ENCODE measurements at regions not wholly inside any gene's neighbourhood (a gene's known extent, or its start where the extent isn't known, plus 50 kb on each side); places are given as distances from the start of the nearest gene placed in this dataset.
"Not testable (repeated sequence)": the region's sequence is repeated elsewhere in the genome, so short reads cannot be mapped to it uniquely, and the experiment has no call there.

GRCh38 chr3:86519819-86520218, 471.1 kb downstream of the VGLL3 start:
- DNase-seq (no peak), ATAC-seq (no peak)
- Mint-ChIP-seq H3K27ac (no peak overlapping the region), H3K36me3 (no peaks in the 10 kb centered on the region), H3K4me1 (no peaks in the 10 kb centered on the region), H3K27me3 (no peaks in the 10 kb centered on the region), H3K4me3 (no peak overlapping the region), H3K9me3 (ENCODE audit: low read depth) (no peaks in the 10 kb centered on the region)
- CTCF ChIA-PET: no interaction called here

- ATAC-seq (no peak), DNase-seq (no peak)
- H3K4me3 Mint-ChIP-seq: no peak overlapping the region
- H3K36me3 Mint-ChIP-seq: no peaks in the 10 kb centered on the region
- no peak overlapping the region for H3K27ac Mint-ChIP-seq
- no peaks in the 10 kb centered on the region for H3K4me1 Mint-ChIP-seq
- peaks cover 12% of the 10 kb centered on the region for H3K9me3 Mint-ChIP-seq (ENCODE audit: low read depth)
- H3K27me3 Mint-ChIP-seq: no peaks in the 10 kb centered on the region
- CTCF ChIA-PET: no interaction called here
These were observed 509.3 kb downstream of the VGLL3 start for GRCh38 chr3:86481636-86482035.

- Mint-ChIP-seq H3K4me1 (no peaks in the 10 kb centered on the region), H3K4me3 (no peak overlapping the region), H3K27ac (no peak overlapping the region), H3K36me3 (no peaks in the 10 kb centered on the region), H3K27me3 (no peaks in the 10 kb centered on the region), H3K9me3 (ENCODE audit: low read depth) (peaks cover 12% of the 10 kb centered on the region)
- ATAC-seq (no peak), DNase-seq (no peak)
- CTCF ChIA-PET: no interaction called here
These were observed 509.9 kb downstream of the VGLL3 start for GRCh38 chr3:86481031-86481430.

GRCh38 chr3:86464180-86464579, 526.8 kb downstream of the VGLL3 start:
- Mint-ChIP-seq H3K36me3 (no peaks in the 10 kb centered on the region), H3K4me1 (no peaks in the 10 kb centered on the region), H3K27ac (no peak overlapping the region), H3K27me3 (no peaks in the 10 kb centered on the region), H3K4me3 (no peak overlapping the region), H3K9me3 (ENCODE audit: low read depth) (peaks cover 2% of the 10 kb centered on the region)
- ATAC-seq (no peak), DNase-seq (no peak)
- CTCF ChIA-PET: no interaction called here

- Mint-ChIP-seq H3K4me1 (no peaks in the 10 kb centered on the region), H3K4me3 (no peak overlapping the region), H3K9me3 (ENCODE audit: low read depth) (peaks cover 5% of the 10 kb centered on the region), H3K27ac (no peak overlapping the region), H3K36me3 (no peaks in the 10 kb centered on the region), H3K27me3 (no peaks in the 10 kb centered on the region)
- CTCF ChIA-PET: no interaction called here
- DNase-seq (no peak), ATAC-seq (no peak)
These were observed 539.2 kb downstream of the VGLL3 start for GRCh38 chr3:86451749-86452148.

GRCh38 chr3:86438544-86438943, 552.4 kb downstream of the VGLL3 start:
- no peak overlapping the region for H3K4me3 Mint-ChIP-seq
- DNase-seq (no peak), ATAC-seq (no peak)
- no peaks in the 10 kb centered on the region for H3K27me3 Mint-ChIP-seq
- CTCF ChIA-PET: no interaction called here
- H3K4me1 Mint-ChIP-seq: no peaks in the 10 kb centered on the region
- H3K36me3 Mint-ChIP-seq: no peaks in the 10 kb centered on the region
- no peak overlapping the region for H3K27ac Mint-ChIP-seq
- H3K9me3 Mint-ChIP-seq (ENCODE audit: low read depth): peaks cover 2% of the 10 kb centered on the region

GRCh38 chr3:86427343-86427742, 563.6 kb downstream of the VGLL3 start:
- no peaks in the 10 kb centered on the region for H3K27me3 Mint-ChIP-seq
- H3K4me1 Mint-ChIP-seq: no peaks in the 10 kb centered on the region
- no peak overlapping the region for H3K4me3 Mint-ChIP-seq
- DNase-seq (no peak), ATAC-seq (no peak)
- CTCF ChIA-PET: no interaction called here
- peaks cover 5% of the 10 kb centered on the region for H3K9me3 Mint-ChIP-seq (ENCODE audit: low read depth)
- H3K27ac Mint-ChIP-seq: no peak overlapping the region
- H3K36me3 Mint-ChIP-seq: no peaks in the 10 kb centered on the region

- H3K4me1 Mint-ChIP-seq: no peaks in the 10 kb centered on the region
- H3K4me3 Mint-ChIP-seq: no peak overlapping the region
- no peak for ATAC-seq
- H3K27ac Mint-ChIP-seq: no peak overlapping the region
- H3K36me3 Mint-ChIP-seq: no peaks in the 10 kb centered on the region
- no peak for DNase-seq
- no peaks in the 10 kb centered on the region for H3K27me3 Mint-ChIP-seq
- CTCF ChIA-PET: no interaction called here
- H3K9me3 Mint-ChIP-seq (ENCODE audit: low read depth): peaks cover 3% of the 10 kb centered on the region
These were observed 569.8 kb downstream of the VGLL3 start for GRCh38 chr3:86420990-86421739.

- Mint-ChIP-seq H3K27me3 (no peaks in the 10 kb centered on the region), H3K27ac (no peak overlapping the region), H3K4me3 (no peak overlapping the region), H3K36me3 (no peaks in the 10 kb centered on the region), H3K4me1 (no peaks in the 10 kb centered on the region), H3K9me3 (ENCODE audit: low read depth) (no peaks in the 10 kb centered on the region)
- ATAC-seq (no peak), DNase-seq (no peak)
- CTCF ChIA-PET: no interaction called here
These were observed 572.1 kb downstream of the VGLL3 start for GRCh38 chr3:86418861-86419260.

- Mint-ChIP-seq H3K36me3 (no peaks in the 10 kb centered on the region), H3K4me1 (no peaks in the 10 kb centered on the region), H3K27me3 (no peaks in the 10 kb centered on the region), H3K9me3 (ENCODE audit: low read depth) (no peaks in the 10 kb centered on the region), H3K4me3 (no peak overlapping the region), H3K27ac (no peak overlapping the region)
- no peak for DNase-seq
- CTCF ChIA-PET: no interaction called here
- no peak for ATAC-seq
These were observed 574.6 kb downstream of the VGLL3 start for GRCh38 chr3:86416334-86416733.

GRCh38 chr3:86413645-86414044, 577.3 kb downstream of the VGLL3 start:
- CTCF ChIA-PET: no interaction called here
- peaks cover 2% of the 10 kb centered on the region for H3K9me3 Mint-ChIP-seq (ENCODE audit: low read depth)
- H3K27me3 Mint-ChIP-seq: no peaks in the 10 kb centered on the region
- no peak overlapping the region for H3K4me3 Mint-ChIP-seq
- no peaks in the 10 kb centered on the region for H3K36me3 Mint-ChIP-seq
- DNase-seq (no peak), ATAC-seq (no peak)
- H3K4me1 Mint-ChIP-seq: no peaks in the 10 kb centered on the region
- no peak overlapping the region for H3K27ac Mint-ChIP-seq

GRCh38 chr3:86410587-86410986, 580.4 kb downstream of the VGLL3 start:
- H3K9me3 Mint-ChIP-seq (ENCODE audit: low read depth): peaks cover 2% of the 10 kb centered on the region
- ATAC-seq (no peak), DNase-seq (no peak)
- CTCF ChIA-PET: no interaction called here
- H3K4me3 Mint-ChIP-seq: no peak overlapping the region
- no peaks in the 10 kb centered on the region for H3K4me1 Mint-ChIP-seq
- H3K27me3 Mint-ChIP-seq: no peaks in the 10 kb centered on the region
- H3K27ac Mint-ChIP-seq: no peak overlapping the region
- no peaks in the 10 kb centered on the region for H3K36me3 Mint-ChIP-seq

GRCh38 chr3:86389759-86390158, 601.2 kb downstream of the VGLL3 start:
- H3K27me3 Mint-ChIP-seq; H3K36me3 Mint-ChIP-seq; DNase-seq; H3K4me1 Mint-ChIP-seq; H3K27ac Mint-ChIP-seq; CTCF ChIA-PET; H3K9me3 Mint-ChIP-seq (ENCODE audit: low read depth); H3K4me3 Mint-ChIP-seq; ATAC-seq: not testable (repeated sequence)

- CTCF ChIA-PET: no interaction called here
- no peak overlapping the region for H3K27ac Mint-ChIP-seq
- no peaks in the 10 kb centered on the region for H3K27me3 Mint-ChIP-seq
- ATAC-seq: no peak
- no peaks in the 10 kb centered on the region for H3K4me1 Mint-ChIP-seq
- no peak overlapping the region for H3K4me3 Mint-ChIP-seq
- no peak for DNase-seq
- no peaks in the 10 kb centered on the region for H3K9me3 Mint-ChIP-seq (ENCODE audit: low read depth)
- H3K36me3 Mint-ChIP-seq: no peaks in the 10 kb centered on the region
These were observed 602.1 kb downstream of the VGLL3 start for GRCh38 chr3:86388820-86389219.

GRCh38 chr3:86382556-86382955, 608.4 kb downstream of the VGLL3 start:
- no peaks in the 10 kb centered on the region for H3K36me3 Mint-ChIP-seq
- no peaks in the 10 kb centered on the region for H3K27me3 Mint-ChIP-seq
- no peak overlapping the region for H3K27ac Mint-ChIP-seq
- CTCF ChIA-PET: no interaction called here
- ATAC-seq: no peak
- no peaks in the 10 kb centered on the region for H3K4me1 Mint-ChIP-seq
- no peak for DNase-seq
- peaks cover 6% of the 10 kb centered on the region for H3K9me3 Mint-ChIP-seq (ENCODE audit: low read depth)
- no peak overlapping the region for H3K4me3 Mint-ChIP-seq

Data from activated CD8-positive, alpha-beta memory T cell treated with anti-CD3 and anti-CD28 coated beads, Interleukin-2, amount 10 ng/mL, durations not matched to agents 7 days and 5 days (primary cell).